Posterior cingulate gyrus (tissue), 11 donors: ENCODE measurements at regions not wholly inside any gene's neighbourhood (a gene's known extent, or its start where the extent isn't known, plus 50 kb on each side); places are given as distances from the start of the nearest gene placed in this dataset.

Source experiments
- DNase-seq, 10 donors: peaks; one replicate each; pipeline versions ENCODE4 v3.0.0 to v3.0.0-alpha.2; 2020 to 2021; ENCODE audit warnings: mixed read lengths in 3 of 10
- intact Hi-C: fragments of 100-400 bp; cut with DNase I; formaldehyde crosslinking; loops from one replicate; pipeline ENCODE4 v1.15.1; 2023

GRCh38 chr3:124088801-124089200 is 96.9 kb upstream of the ROPN1 start:
- intact Hi-C loops: no loop called here
- DNase-seq: no peak

- no peak for DNase-seq
- intact Hi-C loops: no loop called here
These were observed 97.3 kb upstream of the ROPN1 start for GRCh38 chr3:124089214-124089613.

- intact Hi-C loops: no loop called here
- no peak for DNase-seq
These were observed 99.8 kb upstream of the ROPN1 start for GRCh38 chr3:124091716-124092115.

GRCh38 chr3:124092811-124093210 is 100.9 kb upstream of the ROPN1 start:
- intact Hi-C loops: no loop called here
- no peak for DNase-seq

- intact Hi-C loops: no loop called here
- peak in 9 of 10 donors; percentile 29 to 97 (median 75) for DNase-seq
These were observed 102.6 kb upstream of the ROPN1 start for GRCh38 chr3:124094496-124094895.

GRCh38 chr3:124097362-124098131 is 105.6 kb upstream of the ROPN1 start:
- no peak for DNase-seq
- intact Hi-C loops: no loop called here

- DNase-seq: no peak
- intact Hi-C loops: no loop called here
These were observed 109.7 kb upstream of the ROPN1 start for GRCh38 chr3:124101643-124102042.

- intact Hi-C loops: no loop called here
- peak in 3 of 10 donors; percentile 71 to 80 (median 75) for DNase-seq
These were observed 115.4 kb upstream of the ROPN1 start for GRCh38 chr3:124107104-124107890.

- intact Hi-C loops: no loop called here
- DNase-seq: no peak
These were observed 116.5 kb upstream of the ROPN1 start for GRCh38 chr3:124108446-124108845.

- DNase-seq: no peak
- intact Hi-C loops: no loop called here
These were observed 121.6 kb upstream of the ROPN1 start for GRCh38 chr3:124113485-124113884.

- DNase-seq: no peak
- intact Hi-C loops: no loop called here
These were observed 123.4 kb upstream of the ROPN1 start for GRCh38 chr3:124115279-124115678.

- no peak for DNase-seq
These were observed 124.0 kb upstream of the ROPN1 start for GRCh38 chr3:124115956-124116355.

GRCh38 chr3:124116906-124117305 is 125.0 kb upstream of the ROPN1 start:
- intact Hi-C loops: no loop called here

More at GRCh38 chr3:124115956-124116355, 124.0 kb upstream of the ROPN1 start:
- intact Hi-C loops: no loop called here

GRCh38 chr3:124117486-124117885 is 125.6 kb upstream of the ROPN1 start:
- DNase-seq: peak in 7 of 10 donors; percentile 21 to 84 (median 73)
- intact Hi-C loops: no loop called here

More at GRCh38 chr3:124116906-124117305, 125.0 kb upstream of the ROPN1 start:
- DNase-seq: no peak

GRCh38 chr3:124118397-124118796 is 126.5 kb upstream of the ROPN1 start:
- DNase-seq: no peak
- intact Hi-C loops: no loop called here

GRCh38 chr3:124119056-124119716 is 127.3 kb upstream of the ROPN1 start:
- intact Hi-C loops: no loop called here
- no peak for DNase-seq

GRCh38 chr3:124121379-124122312 is 129.7 kb upstream of the ROPN1 start:
- intact Hi-C loops: no loop called here
- DNase-seq: peak in 4 of 10 donors; percentile 18 to 78 (median 68)

GRCh38 chr3:124125315-124125714 is 133.4 kb upstream of the ROPN1 start:
- intact Hi-C loops: no loop called here
- DNase-seq: no peak

GRCh38 chr3:124126436-124127023 is 134.6 kb upstream of the ROPN1 start:
- intact Hi-C loops: no loop called here
- DNase-seq: no peak

GRCh38 chr3:124131158-124131557 is 139.2 kb upstream of the ROPN1 start:
- DNase-seq: no peak
- intact Hi-C loops: no loop called here
